ENCODE measurements at regions not wholly inside any gene's neighbourhood (a gene's known extent, or its start where the extent isn't known, plus 50 kb on each side); places are given as distances from the start of the nearest gene placed in this dataset.

- no peak for TF ChIP-seq POLR2AphosphoS5 (IDR thresholded peaks at IDR 0.05)
- TF ChIP-seq CTCF (IDR thresholded peaks at IDR 0.05): no peak
- TF ChIP-seq POLR2A (IDR thresholded peaks at IDR 0.05): no peak
Measured at GRCh38 chr11:116314006-116314405, 458.8 kb downstream of the BUD13 start.

All from prostate gland (tissue), 2 donors.